Esophagus muscularis mucosa (tissue), 4 donors: ENCODE measurements at regions not wholly inside any gene's neighbourhood (a gene's known extent, or its start where the extent isn't known, plus 50 kb on each side); places are given as distances from the start of the nearest gene placed in this dataset.
A peak's percentile ranks its signal among the peaks of the same experiment; 100 is the strongest.

ENCODE experiments used
- DNase-seq: peaks from one replicate; pipeline ENCODE4 v3.0.0-alpha.2; 2017; ENCODE audit errors: extremely low spot score
- H3K27ac ChIP-seq, 4 donors: fragments of 200-600 bp; sonication (generic); replicated peaks in 1 of 4; 1 replicate in 3 of 4; 2 replicates in 1 of 4; pipeline ENCODE4 v1.5.1; 2016 to 2019; ENCODE audit warnings: mild to moderate bottlenecking in 1 of 4
- H3K27me3 ChIP-seq, 4 donors: fragments of 200-600 bp; sonication (generic); one replicate each; pipeline versions ENCODE4 v1.5.1 to v1.6.0; 2016 to 2019
- H3K36me3 ChIP-seq, 4 donors: fragments of 200-600 bp; sonication (generic); one replicate each; pipeline ENCODE4 v1.5.1; 2016 to 2019
- H3K4me1 ChIP-seq, 4 donors: fragments of 200-600 bp; sonication (generic); one replicate each; pipeline ENCODE4 v1.5.1; 2016 to 2019
- H3K4me3 ChIP-seq, 4 donors: fragments of 200-600 bp; sonication (generic); 1 replicate in 2 of 4; 2 replicates in 2 of 4; pipeline ENCODE4 v1.5.1; 2016 to 2019; ENCODE audit warnings: mild to moderate bottlenecking in 4 of 4, moderate library complexity in 1 of 4
- H3K9me3 ChIP-seq, 4 donors: fragments of 200-600 bp; sonication (generic); 1 replicate in 3 of 4; 2 replicates in 1 of 4; pipeline ENCODE4 v1.5.1; 2016 to 2019
- EP300 ChIP-seq: sonication (generic); formaldehyde crosslinking; IDR thresholded peaks from one replicate; pipeline ENCODE4 v1.6.1; 2017; ENCODE audit warnings: antibody characterized with exemption
- POLR2A ChIP-seq: fragments of 450-650 bp; IDR thresholded peaks from one replicate; pipeline ENCODE4 v1.6.1; 2017; ENCODE audit warnings: antibody characterized with exemption, moderate library complexity, mild to moderate bottlenecking, low read depth
- POLR2AphosphoS5 ChIP-seq, 2 donors: sonication (generic); formaldehyde crosslinking; IDR thresholded peaks; one replicate each; pipeline ENCODE4 v1.6.1; 2017; ENCODE audit warnings: antibody characterized with exemption in 2 of 2
- WGBS: methylation state at CpG from one replicate; pipeline ENCODE4 v1.1.5; 2018; 5-methylcytosine and 5-hydroxymethylcytosine counted together
- intact Hi-C: fragments of 100-400 bp; cut with DNase I; formaldehyde crosslinking; loops from one replicate; pipeline ENCODE4 v1.15.1; 2023
- TF ChIP-seq, protein P1 (sequence below), 3 experiments: fragments of 200-600 bp in 2 of 3; fragments of 450-650 bp in 1 of 3; sonication (generic) in 2 of 3; IDR thresholded peaks; one replicate each; pipeline ENCODE4 v1.5.1; 2017 to 2019; ENCODE audit warnings: antibody characterized with exemption in 3 of 3, mild to moderate bottlenecking in 2 of 3, moderate library complexity in 1 of 3

- Histone ChIP-seq H3K27ac (no peak overlapping the region), H3K36me3 (no peaks in the 10 kb centered on the region), H3K4me3 (no peak overlapping the region), H3K4me1 (no peaks in the 10 kb centered on the region), H3K27me3 (no peaks in the 10 kb centered on the region), H3K9me3 (no peaks in the 10 kb centered on the region)
- TF ChIP-seq POLR2A, result no peak
- DNase-seq, result no peak
- 79% methylated on average over 2 of the region's 2 CpGs for WGBS
- intact Hi-C loops, result no loop called here
These were observed 310.9 kb upstream of the MAOA start for GRCh38 chrX:43345166-43345565.

- Histone ChIP-seq H3K4me3 (no peak overlapping the region), H3K4me1 (no peaks in the 10 kb centered on the region), H3K27me3 (no peaks in the 10 kb centered on the region), H3K27ac (no peak overlapping the region), H3K36me3 (no peaks in the 10 kb centered on the region), H3K9me3 (no peaks in the 10 kb centered on the region)
- WGBS, result 38% methylated on average over 1 of the region's 1 CpG
- DNase-seq, result no peak
- intact Hi-C loops, result no loop called here
- TF ChIP-seq, protein P1, sequence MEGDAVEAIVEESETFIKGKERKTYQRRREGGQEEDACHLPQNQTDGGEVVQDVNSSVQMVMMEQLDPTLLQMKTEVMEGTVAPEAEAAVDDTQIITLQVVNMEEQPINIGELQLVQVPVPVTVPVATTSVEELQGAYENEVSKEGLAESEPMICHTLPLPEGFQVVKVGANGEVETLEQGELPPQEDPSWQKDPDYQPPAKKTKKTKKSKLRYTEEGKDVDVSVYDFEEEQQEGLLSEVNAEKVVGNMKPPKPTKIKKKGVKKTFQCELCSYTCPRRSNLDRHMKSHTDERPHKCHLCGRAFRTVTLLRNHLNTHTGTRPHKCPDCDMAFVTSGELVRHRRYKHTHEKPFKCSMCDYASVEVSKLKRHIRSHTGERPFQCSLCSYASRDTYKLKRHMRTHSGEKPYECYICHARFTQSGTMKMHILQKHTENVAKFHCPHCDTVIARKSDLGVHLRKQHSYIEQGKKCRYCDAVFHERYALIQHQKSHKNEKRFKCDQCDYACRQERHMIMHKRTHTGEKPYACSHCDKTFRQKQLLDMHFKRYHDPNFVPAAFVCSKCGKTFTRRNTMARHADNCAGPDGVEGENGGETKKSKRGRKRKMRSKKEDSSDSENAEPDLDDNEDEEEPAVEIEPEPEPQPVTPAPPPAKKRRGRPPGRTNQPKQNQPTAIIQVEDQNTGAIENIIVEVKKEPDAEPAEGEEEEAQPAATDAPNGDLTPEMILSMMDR (IDR thresholded peaks at IDR 0.05), result peak; percentile 22 to 36 (median 24)
- TF ChIP-seq POLR2A, result no peak
- no peak for TF ChIP-seq EP300
- TF ChIP-seq POLR2AphosphoS5 (IDR thresholded peaks at IDR 0.05), result no peak
These were observed 306.7 kb upstream of the MAOA start for GRCh38 chrX:43349363-43349762.

DNA sequence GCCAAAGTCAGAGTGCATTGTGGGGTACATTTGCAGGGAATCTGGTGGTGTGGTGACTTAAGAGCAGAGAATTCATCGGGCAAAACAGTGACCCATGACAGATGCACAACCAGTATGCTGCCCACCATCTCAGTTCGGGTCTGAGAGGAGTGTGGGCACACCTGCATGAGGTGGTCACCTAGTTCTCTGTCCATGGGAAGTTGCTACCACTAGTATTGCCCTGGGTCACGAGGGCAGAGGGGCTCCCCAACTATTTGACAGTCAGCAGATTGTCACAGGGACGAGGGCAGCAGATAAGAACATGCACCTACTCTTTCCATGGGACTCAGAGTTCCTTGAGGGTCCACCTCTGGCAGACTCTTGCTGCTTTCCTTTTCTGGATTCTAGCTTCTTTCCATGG lies 305.2 kb upstream of the MAOA start:
- Histone ChIP-seq H3K27me3 (no peaks in the 10 kb centered on the region), H3K9me3 (no peaks in the 10 kb centered on the region), H3K4me3 (no peak overlapping the region), H3K36me3 (no peaks in the 10 kb centered on the region), H3K4me1 (no peaks in the 10 kb centered on the region), H3K27ac (no peak overlapping the region)
- no peak for DNase-seq
- TF ChIP-seq EP300 (no peak), POLR2A (no peak), POLR2AphosphoS5 (IDR thresholded peaks at IDR 0.05) (no peak)
- TF ChIP-seq, protein P1 (IDR thresholded peaks at IDR 0.05), result no peak
- intact Hi-C loops, result no loop called here
- 60% methylated on average over 4 of the region's 4 CpGs for WGBS

GRCh38 chrX:43357741-43358140 lies 298.4 kb upstream of the MAOA start:
- DNase-seq, result no peak
- Histone ChIP-seq H3K27ac (no peak overlapping the region), H3K4me3 (no peak overlapping the region), H3K36me3 (no peaks in the 10 kb centered on the region), H3K27me3 (no peaks in the 10 kb centered on the region), H3K4me1 (no peaks in the 10 kb centered on the region), H3K9me3 (no peaks in the 10 kb centered on the region)
- 40% methylated on average over 1 of the region's 1 CpG for WGBS
- TF ChIP-seq POLR2A (no peak), EP300 (no peak), POLR2AphosphoS5 (IDR thresholded peaks at IDR 0.05) (no peak)
- TF ChIP-seq, protein P1 (IDR thresholded peaks at IDR 0.05), result no peak
- intact Hi-C loops, result no loop called here

DNA sequence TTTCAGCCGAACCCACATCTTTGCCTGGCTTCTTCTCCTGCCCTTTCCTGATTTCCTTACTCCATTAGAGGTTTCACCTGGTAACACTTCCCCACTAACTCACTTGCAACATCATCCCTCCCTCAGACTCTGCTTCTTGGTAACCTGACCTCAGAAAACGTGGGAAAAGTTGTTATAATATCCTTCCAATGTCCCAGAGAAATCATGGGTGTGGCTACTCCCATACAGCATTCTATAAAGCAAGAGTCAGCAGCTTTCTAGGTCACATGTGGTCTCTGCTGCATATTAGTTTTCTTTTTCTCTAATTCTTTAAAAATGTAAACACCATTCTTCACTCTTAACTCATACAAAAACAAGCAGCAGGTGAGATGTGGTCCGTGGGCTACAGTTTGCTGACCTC lies 283.1 kb upstream of the MAOA start:
- no peak for DNase-seq
- Histone ChIP-seq H3K9me3 (peaks cover 0 to 20% (median 0%) of the 10 kb centered on the region in 4 donors), H3K27me3 (no peaks in the 10 kb centered on the region), H3K27ac (no peak overlapping the region), H3K4me3 (no peak overlapping the region), H3K4me1 (no peaks in the 10 kb centered on the region), H3K36me3 (no peaks in the 10 kb centered on the region)
- TF ChIP-seq, protein P1 (IDR thresholded peaks at IDR 0.05), result no peak
- TF ChIP-seq POLR2A (no peak), POLR2AphosphoS5 (IDR thresholded peaks at IDR 0.05) (no peak), EP300 (no peak)
- WGBS, result 47% methylated on average over 3 of the region's 3 CpGs
- intact Hi-C loops, result no loop called here
